ENCODE measurements at regions not wholly inside any gene's neighbourhood (a gene's known extent, or its start where the extent isn't known, plus 50 kb on each side); places are given as distances from the start of the nearest gene placed in this dataset.

GRCh38 chr3:162742159-162742717, 1245.6 kb downstream of the OTOL1 start:
- DNase-seq (ENCODE audit: low read depth, low spot score): no peak
- intact Hi-C loops (cut with micrococcal nuclease): no loop called here
- no peak overlapping the region for H3K27ac ChIP-seq (ENCODE audit: low read depth, low read length)
- no peak overlapping the region for H2AFZ ChIP-seq (ENCODE audit: low read depth, low read length, poor library complexity, severe bottlenecking)
- H3K79me2 ChIP-seq (ENCODE audit: insufficient read depth, low read length): no peaks in the 10 kb centered on the region
- RAD21 ChIA-PET (ENCODE audit: low non-redundant PET in 1 of 2, low total read pairs in 2 of 2, uncharacterized antibody in 2 of 2, unreplicated experiment in 2 of 2): no interaction called here
- CTCF ChIA-PET: no interaction called here
- H3K9me2 ChIP-seq (ENCODE audit: insufficient read depth): no peaks in the 10 kb centered on the region
- H4K20me1 ChIP-seq (ENCODE audit: insufficient read depth): no peaks in the 10 kb centered on the region
- no peaks in the 10 kb centered on the region for H3K27me3 ChIP-seq (ENCODE audit: insufficient read depth, low read length)
- no TSS peak for BruUV-seq (replicated peaks)
- no peak overlapping the region for H3K4me2 ChIP-seq (ENCODE audit: low read length)
- POLR2A ChIA-PET: no interaction called here
- ATAC-seq: no peak
- no peaks in the 10 kb centered on the region for H3K9me3 ChIP-seq (ENCODE audit: control insufficient read depth in 1 of 2, insufficient read depth in 1 of 2, low read depth in 1 of 2, low read length in 2 of 2)
- H3K4me3 ChIP-seq (replicated peaks in 1 of 2; ENCODE audit: low read depth in 1 of 2, low read length in 2 of 2): no peak overlapping the region
- H3K4me1 ChIP-seq (ENCODE audit: control insufficient read depth in 1 of 2, insufficient read depth in 2 of 2, low read length in 2 of 2): no peaks in the 10 kb centered on the region
- H3K9ac ChIP-seq (ENCODE audit: low read length): no peak overlapping the region
- TF ChIP-seq POLR2AphosphoS5 (IDR thresholded peaks at IDR 0.05; ENCODE audit: low read depth, low read length) (no peak), RAD21 (IDR thresholded peaks at IDR 0.05; ENCODE audit: low read depth) (no peak), EZH2phosphoT487 (IDR thresholded peaks at IDR 0.05; ENCODE audit: borderline replicate concordance) (no peak), CBX3 (IDR thresholded peaks at IDR 0.05; ENCODE audit: low read depth) (no peak), CEBPB (IDR thresholded peaks at IDR 0.05; ENCODE audit: low read depth) (no peak), ZNF274 (IDR thresholded peaks at IDR 0.05; ENCODE audit: low read depth, low read length) (no peak), YY1 (IDR thresholded peaks at IDR 0.05; ENCODE audit: extremely low read depth, insufficient replicate concordance, low read depth, low read length) (no peak), ZBTB33 (IDR thresholded peaks at IDR 0.05; ENCODE audit: extremely low read depth, insufficient replicate concordance, low read length) (no peak), POLR2A (IDR thresholded peaks at IDR 0.05; ENCODE audit: borderline replicate concordance, extremely low read depth, insufficient read depth, insufficient read length) (no peak), ATF3 (IDR thresholded peaks at IDR 0.05) (no peak), TCF7L2 (IDR thresholded peaks at IDR 0.05; ENCODE audit: borderline replicate concordance, extremely low read depth, insufficient read depth, insufficient read length) (no peak), ELF1 (IDR thresholded peaks at IDR 0.05; ENCODE audit: borderline replicate concordance, low read depth) (no peak), ZFX (IDR thresholded peaks at IDR 0.05) (no peak), EGR1 (IDR thresholded peaks at IDR 0.05; ENCODE audit: low read depth) (no peak), CTCF (IDR thresholded peaks at IDR 0.05 in 2 of 3, conservative IDR thresholded peaks at IDR 0.05 in 1 of 3; ENCODE audit: borderline replicate concordance in 1 of 3, insufficient read depth in 1 of 3, low read depth in 2 of 3, low read length in 2 of 3) (no peak), SRF (IDR thresholded peaks at IDR 0.05; ENCODE audit: low read depth) (no peak), JUND (IDR thresholded peaks at IDR 0.05) (no peak), REST (IDR thresholded peaks at IDR 0.05; ENCODE audit: low read depth) (no peak)
- no peaks in the 10 kb centered on the region for H3K36me3 ChIP-seq (ENCODE audit: control insufficient read depth in 1 of 2, insufficient read depth in 2 of 2, low read length in 2 of 2)

Measured in HCT116 (cell line).